Tongue (tissue), 1 donor: ENCODE measurements at regions not wholly inside any gene's neighbourhood (a gene's known extent, or its start where the extent isn't known, plus 50 kb on each side); places are given as distances from the start of the nearest gene placed in this dataset.
A peak's percentile ranks its signal among the peaks of the same experiment; 100 is the strongest.

Source experiments
- DNase-seq: peaks from one replicate; pipeline ENCODE4 v3.0.0-alpha.2; 2015

- DNase-seq = no peak
Measured at GRCh38 chr5:8050616-8051175, 181.7 kb downstream of the MTRR start.

GRCh38 chr5:8053270-8053669, 184.3 kb downstream of the MTRR start:
- no peak for DNase-seq

GRCh38 chr5:8057769-8058168, 188.8 kb downstream of the MTRR start:
- DNase-seq = peak; percentile 57

GRCh38 chr5:8058616-8059190, 189.8 kb downstream of the MTRR start:
- peak; percentile 65 for DNase-seq

- DNase-seq = no peak
Measured at GRCh38 chr5:8059337-8059736, 190.4 kb downstream of the MTRR start.

GRCh38 chr5:8060235-8060952, 191.4 kb downstream of the MTRR start:
- DNase-seq = no peak

GRCh38 chr5:8060953-8061429, 192.0 kb downstream of the MTRR start:
- peak; percentile 59 for DNase-seq

GRCh38 chr5:8062521-8062920, 193.6 kb downstream of the MTRR start:
- no peak for DNase-seq

GRCh38 chr5:8068078-8068477, 199.1 kb downstream of the MTRR start:
- no peak for DNase-seq

GRCh38 chr5:8070138-8070537, 201.2 kb downstream of the MTRR start:
- no peak for DNase-seq

- peak; percentile 35 for DNase-seq
Measured at GRCh38 chr5:8079056-8079455, 210.1 kb downstream of the MTRR start.

GRCh38 chr5:8081179-8081578, 212.2 kb downstream of the MTRR start:
- no peak for DNase-seq

- DNase-seq = no peak
Measured at GRCh38 chr5:8093669-8094068, 224.7 kb downstream of the MTRR start.

GRCh38 chr5:8094304-8094703, 225.4 kb downstream of the MTRR start:
- no peak for DNase-seq

GRCh38 chr5:8097146-8097545, 228.2 kb downstream of the MTRR start:
- no peak for DNase-seq

- DNase-seq = no peak
Measured at GRCh38 chr5:8098081-8098480, 229.1 kb downstream of the MTRR start.

- DNase-seq = no peak
Measured at GRCh38 chr5:8102714-8103113, 233.8 kb downstream of the MTRR start.

GRCh38 chr5:8114597-8115266, 245.8 kb downstream of the MTRR start:
- no peak for DNase-seq

- no peak for DNase-seq
Measured at GRCh38 chr5:8123559-8123958, 254.6 kb downstream of the MTRR start.

GRCh38 chr5:8134609-8135008, 265.7 kb downstream of the MTRR start:
- no peak for DNase-seq

- DNase-seq = no peak
Measured at GRCh38 chr5:8135742-8136141, 266.8 kb downstream of the MTRR start.

GRCh38 chr5:8136271-8136670, 267.3 kb downstream of the MTRR start:
- no peak for DNase-seq

- no peak for DNase-seq
Measured at GRCh38 chr5:8137941-8138550, 269.1 kb downstream of the MTRR start.
